Neuron (in vitro differentiated cells): ENCODE measurements at regions not wholly inside any gene's neighbourhood (a gene's known extent, or its start where the extent isn't known, plus 50 kb on each side); places are given as distances from the start of the nearest gene placed in this dataset.

ENCODE experiments used
- H2AFZ ChIP-seq: one replicate; pipeline ENCODE4 v1.6.1; 2013; ENCODE audit warnings: low read depth, mild to moderate bottlenecking, inconsistent platforms, low read length, moderate library complexity
- H3K27me3 ChIP-seq: one replicate; pipeline ENCODE4 v1.6.1; 2013; ENCODE audit warnings: low read length; ENCODE audit not compliant: insufficient read depth
- H3K36me3 ChIP-seq: one replicate; pipeline ENCODE4 v1.6.1; 2013; ENCODE audit warnings: low read length; ENCODE audit not compliant: insufficient read depth
- H3K4me1 ChIP-seq: one replicate; pipeline ENCODE4 v1.6.1; 2013; ENCODE audit warnings: low read length; ENCODE audit not compliant: insufficient read depth
- H3K4me3 ChIP-seq: 2 replicates; pipeline ENCODE4 v1.5.1; 2013; ENCODE audit warnings: mild to moderate bottlenecking, low read length, moderate library complexity
- H3K9me3 ChIP-seq: one replicate; pipeline ENCODE4 v1.6.1; 2013; ENCODE audit warnings: low read length

DNA sequence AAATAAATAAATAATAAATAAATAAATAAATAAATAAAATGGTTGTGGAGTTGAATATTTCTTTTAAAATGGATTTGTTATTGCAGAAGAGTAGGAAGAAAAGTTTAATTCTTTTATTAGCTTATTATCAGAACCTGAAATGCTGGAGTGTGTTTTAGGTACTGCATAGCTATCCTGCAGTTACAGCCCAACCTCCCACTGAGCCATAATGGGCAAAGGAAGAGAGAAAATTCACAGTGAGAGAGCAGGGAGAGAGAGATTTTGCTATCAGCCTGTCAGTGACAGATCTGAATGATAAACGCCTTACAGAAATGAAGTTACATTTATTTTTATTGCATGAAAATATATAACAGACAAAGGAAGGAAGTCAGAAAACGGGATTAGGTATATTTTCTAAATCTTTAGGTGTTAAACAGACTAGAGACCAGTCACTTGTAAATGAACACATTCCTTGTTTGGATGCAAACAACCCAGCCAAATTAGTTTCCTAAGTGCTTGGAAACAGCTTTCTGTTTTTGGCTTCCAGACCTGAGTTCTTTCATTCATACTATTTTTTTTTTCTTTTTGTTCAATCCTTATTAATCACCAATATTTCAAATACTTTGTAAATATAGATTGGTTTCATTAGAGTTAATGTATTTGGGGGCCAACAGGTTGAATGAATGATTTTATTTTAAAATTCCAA is 425.3 kb downstream of the USP25 start:
- no peaks in the 10 kb centered on the region for H3K4me1 ChIP-seq
- no peaks in the 10 kb centered on the region for H3K9me3 ChIP-seq
- no peaks in the 10 kb centered on the region for H3K36me3 ChIP-seq
- H3K27me3 ChIP-seq, result no peaks in the 10 kb centered on the region
- no peak overlapping the region for H2AFZ ChIP-seq
- no peak overlapping the region for H3K4me3 ChIP-seq

DNA sequence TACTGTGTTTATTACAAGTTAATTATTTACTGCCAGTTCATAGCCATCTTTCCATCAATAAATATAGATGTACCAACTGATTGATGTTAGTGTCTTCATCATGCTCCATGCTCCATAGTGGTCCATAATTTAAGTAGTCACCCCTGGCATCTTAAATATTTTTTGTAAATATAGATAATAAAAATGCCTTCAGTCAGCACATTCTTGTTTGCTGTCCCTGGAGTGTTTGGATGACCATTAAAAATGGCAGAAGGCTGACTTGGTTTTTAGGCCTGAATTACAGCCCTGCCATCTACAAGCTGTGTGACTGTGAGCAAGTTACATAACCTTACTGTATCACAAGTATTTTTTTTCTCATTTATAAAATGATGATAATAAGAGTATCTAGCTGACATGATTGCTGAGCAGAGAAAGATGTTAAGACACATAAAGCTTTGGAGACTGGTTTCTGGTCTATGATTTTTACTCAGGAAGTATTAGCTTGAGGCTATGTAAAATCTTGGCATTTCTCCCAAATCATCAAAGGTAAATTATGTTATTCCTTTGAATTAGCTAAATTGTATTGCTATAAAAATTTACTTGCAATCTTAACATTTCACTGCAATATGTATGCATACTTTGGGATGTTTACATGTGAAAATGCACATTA is 427.2 kb downstream of the USP25 start:
- Histone ChIP-seq H3K4me1 (no peaks in the 10 kb centered on the region), H3K9me3 (no peaks in the 10 kb centered on the region), H3K4me3 (no peak overlapping the region), H2AFZ (no peak overlapping the region), H3K27me3 (no peaks in the 10 kb centered on the region), H3K36me3 (no peaks in the 10 kb centered on the region)

DNA sequence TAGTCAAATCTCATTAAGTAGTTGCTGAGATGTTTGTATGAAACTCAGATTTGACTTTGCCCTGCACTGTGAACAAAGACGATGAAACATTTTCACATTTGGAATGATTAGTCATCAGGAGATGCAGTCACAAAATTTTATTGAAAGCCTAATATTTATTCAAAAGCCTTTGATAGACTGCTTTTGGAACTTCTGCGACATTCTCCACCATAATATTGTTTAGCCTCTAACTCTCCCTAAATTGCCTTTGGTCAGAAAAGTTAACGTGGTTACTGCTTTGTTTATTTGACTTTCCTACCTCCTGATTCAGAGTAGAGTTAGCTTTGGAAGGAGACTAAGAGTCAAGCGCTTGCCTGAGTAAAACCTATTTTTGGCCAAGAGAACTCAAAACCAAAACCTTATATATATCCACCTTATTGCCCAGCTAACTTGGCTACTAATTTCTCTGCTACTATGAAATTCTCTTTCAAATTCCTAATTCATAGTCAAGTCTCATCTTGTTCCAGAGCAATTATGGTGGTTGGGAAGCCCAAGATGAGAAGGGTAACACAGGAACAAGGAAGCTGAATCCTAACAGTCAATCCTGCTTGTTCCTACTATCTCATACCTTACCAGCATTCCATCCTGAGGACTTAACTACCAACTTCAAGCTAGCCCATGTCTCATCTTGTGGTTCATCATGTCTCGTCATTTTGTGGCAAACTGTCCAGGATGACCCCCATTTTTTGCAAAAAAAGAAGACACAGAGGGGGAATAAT is 429.6 kb downstream of the USP25 start:
- no peaks in the 10 kb centered on the region for H3K9me3 ChIP-seq
- no peak overlapping the region for H3K4me3 ChIP-seq
- H3K4me1 ChIP-seq, result no peaks in the 10 kb centered on the region
- no peaks in the 10 kb centered on the region for H3K36me3 ChIP-seq
- H2AFZ ChIP-seq, result no peak overlapping the region
- H3K27me3 ChIP-seq, result no peaks in the 10 kb centered on the region

DNA sequence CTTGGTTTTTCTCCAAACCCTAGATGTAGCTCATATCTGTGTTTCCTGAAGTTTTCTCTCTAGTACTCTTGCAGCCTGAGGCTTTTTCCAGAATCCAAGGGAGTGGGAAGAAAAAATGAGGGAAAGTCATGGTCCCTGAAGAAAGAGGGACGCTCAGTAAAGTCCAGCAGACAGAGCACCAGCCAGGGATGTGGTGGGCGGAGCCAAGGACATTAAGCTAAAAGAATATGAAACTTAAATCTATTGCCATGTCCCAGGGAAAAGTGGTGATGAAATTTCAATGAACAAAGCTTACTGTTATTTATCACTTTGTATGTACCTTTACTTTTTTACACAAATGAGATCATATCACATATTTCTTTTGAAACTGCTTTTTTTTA is 430.2 kb downstream of the USP25 start:
- H3K4me3 ChIP-seq, result no peak overlapping the region
- no peaks in the 10 kb centered on the region for H3K4me1 ChIP-seq
- H3K9me3 ChIP-seq, result no peaks in the 10 kb centered on the region
- no peaks in the 10 kb centered on the region for H3K36me3 ChIP-seq
- H2AFZ ChIP-seq, result no peak overlapping the region
- H3K27me3 ChIP-seq, result no peaks in the 10 kb centered on the region

DNA sequence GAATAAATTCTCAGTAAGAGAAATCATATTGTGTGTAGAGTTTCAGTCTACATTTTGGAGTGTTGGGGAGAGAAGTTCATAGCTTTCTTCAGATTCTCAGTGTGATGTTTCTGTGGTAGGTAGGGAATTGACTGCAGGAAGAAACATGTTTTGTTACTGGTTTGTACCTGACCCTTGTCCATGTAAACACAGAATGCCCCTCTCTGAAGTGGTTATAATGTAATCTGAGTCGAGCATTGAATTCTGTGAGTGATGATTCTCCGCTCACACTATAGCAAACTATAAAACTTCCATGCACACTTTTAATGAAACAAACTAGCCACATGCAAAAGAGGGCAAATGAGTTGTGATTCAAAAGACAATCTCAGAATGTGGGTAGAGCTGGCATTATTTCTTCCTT is 433.2 kb downstream of the USP25 start:
- no peak overlapping the region for H2AFZ ChIP-seq
- H3K27me3 ChIP-seq, result no peaks in the 10 kb centered on the region
- no peak overlapping the region for H3K4me3 ChIP-seq

DNA sequence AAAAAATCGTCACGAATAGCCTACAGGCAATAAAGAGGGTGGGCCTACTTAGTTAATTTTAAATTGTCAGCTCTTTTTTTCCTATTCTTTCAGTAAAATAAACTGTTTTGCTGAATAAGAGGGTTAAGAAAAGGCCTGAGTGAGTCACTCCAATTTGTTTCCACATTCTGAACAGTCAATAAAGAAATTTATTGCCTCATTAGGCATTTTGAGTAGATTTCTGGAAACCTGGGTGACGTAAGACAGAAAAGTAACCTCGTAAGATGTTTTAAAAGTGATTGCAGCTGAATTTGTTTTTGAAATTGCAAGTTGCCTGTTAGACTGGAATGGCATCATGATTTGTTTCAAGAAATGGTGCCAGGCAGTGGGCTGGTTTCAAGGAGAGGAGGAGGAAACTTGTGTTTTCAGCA is 439.3 kb downstream of the USP25 start:
- Histone ChIP-seq H3K27me3 (no peaks in the 10 kb centered on the region), H3K4me3 (no peak overlapping the region), H3K36me3 (no peaks in the 10 kb centered on the region), H3K4me1 (peaks cover 2% of the 10 kb centered on the region), H3K9me3 (no peaks in the 10 kb centered on the region), H2AFZ (peak overlapping the region; percentile 36)

More for the DNA sequence above, 433.2 kb downstream of the USP25 start:
- Histone ChIP-seq H3K9me3 (no peaks in the 10 kb centered on the region), H3K4me1 (peaks cover under 1% of the 10 kb centered on the region), H3K36me3 (no peaks in the 10 kb centered on the region)

DNA sequence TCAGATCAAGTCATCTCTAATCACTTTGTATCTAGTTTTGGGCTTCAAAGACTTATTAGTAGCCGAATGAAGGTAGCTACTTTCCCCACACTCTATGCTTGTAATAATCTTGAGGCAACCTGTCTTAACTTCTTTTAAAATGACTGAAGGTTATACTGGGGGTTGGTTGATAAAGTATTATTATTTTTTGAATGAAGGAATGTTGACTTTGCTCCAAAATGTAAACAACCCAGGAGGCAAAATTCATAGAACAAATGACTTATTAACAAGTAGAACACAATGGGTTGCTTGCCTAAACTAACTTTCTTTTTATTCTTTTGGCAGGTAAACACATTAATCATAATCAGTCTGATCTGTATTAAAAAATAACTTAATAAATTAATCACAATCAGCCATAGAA is 440.0 kb downstream of the USP25 start:
- no peak overlapping the region for H2AFZ ChIP-seq
- no peaks in the 10 kb centered on the region for H3K9me3 ChIP-seq
- H3K4me1 ChIP-seq, result peaks cover 2% of the 10 kb centered on the region
- no peaks in the 10 kb centered on the region for H3K36me3 ChIP-seq
- no peaks in the 10 kb centered on the region for H3K27me3 ChIP-seq
- H3K4me3 ChIP-seq, result no peak overlapping the region

DNA sequence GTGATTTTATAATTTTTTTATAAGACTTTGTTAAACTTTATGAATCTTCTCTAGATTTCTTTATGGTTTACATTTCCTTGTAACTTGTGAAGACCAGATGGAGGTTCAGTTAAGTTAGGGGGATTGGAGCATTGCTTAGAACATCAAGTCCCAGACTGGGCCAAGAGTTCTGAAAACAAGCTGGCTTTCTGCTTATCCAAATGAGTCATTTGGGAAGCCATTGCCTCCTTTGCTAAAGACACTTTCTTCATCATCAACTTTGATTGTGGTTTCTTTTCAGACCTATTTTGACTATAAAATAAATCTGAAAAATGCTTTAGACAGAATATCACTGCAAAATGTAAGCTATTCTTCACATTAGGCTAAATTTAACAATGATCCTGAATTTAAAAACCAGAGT is 446.8 kb downstream of the USP25 start:
- no peaks in the 10 kb centered on the region for H3K9me3 ChIP-seq
- peaks cover 12% of the 10 kb centered on the region for H3K4me1 ChIP-seq
- no peak overlapping the region for H3K4me3 ChIP-seq
- H3K36me3 ChIP-seq, result no peaks in the 10 kb centered on the region
- no peaks in the 10 kb centered on the region for H3K27me3 ChIP-seq
- H2AFZ ChIP-seq, result no peak overlapping the region

DNA sequence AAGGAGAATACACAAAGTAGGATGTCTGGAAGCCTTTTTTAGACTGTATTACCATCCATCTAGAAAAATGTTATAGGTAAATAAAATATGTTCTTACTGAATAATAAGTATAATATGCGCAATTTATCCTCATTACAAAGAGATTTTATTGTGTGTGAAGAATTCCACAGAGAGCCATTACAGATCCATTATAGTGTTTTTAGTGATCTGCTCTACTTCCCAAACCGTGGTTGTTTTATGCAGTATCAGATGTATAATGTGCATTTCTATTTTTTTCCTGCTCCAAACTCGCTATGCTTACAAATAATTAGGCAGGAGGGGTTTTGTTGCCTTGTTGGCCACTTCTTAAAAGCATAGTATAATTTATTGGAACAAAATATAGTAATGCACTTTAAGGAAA is 447.8 kb downstream of the USP25 start:
- peaks cover 12% of the 10 kb centered on the region for H3K4me1 ChIP-seq
- no peak overlapping the region for H3K4me3 ChIP-seq
- no peaks in the 10 kb centered on the region for H3K36me3 ChIP-seq
- no peak overlapping the region for H2AFZ ChIP-seq
- H3K27me3 ChIP-seq, result no peaks in the 10 kb centered on the region
- no peaks in the 10 kb centered on the region for H3K9me3 ChIP-seq

DNA sequence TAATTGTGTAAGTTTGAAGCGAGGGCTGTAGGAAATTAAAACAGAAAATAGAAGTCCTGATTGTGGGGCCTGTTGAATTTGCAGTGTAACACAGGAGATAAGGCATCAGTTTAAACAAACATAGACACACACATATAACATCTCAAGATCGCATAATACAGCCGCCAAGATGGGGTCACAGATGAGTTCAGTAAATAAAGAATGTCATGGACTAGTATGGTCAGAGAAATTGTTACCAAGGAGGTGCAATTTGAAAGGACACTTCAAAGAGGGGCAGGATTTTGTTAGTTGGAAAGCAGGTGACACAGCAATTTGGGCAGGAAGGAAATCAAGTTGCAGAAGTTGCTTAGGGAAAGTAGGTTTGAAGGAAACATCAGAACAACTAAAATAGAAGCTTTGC is 450.0 kb downstream of the USP25 start:
- no peaks in the 10 kb centered on the region for H3K27me3 ChIP-seq

DNA sequence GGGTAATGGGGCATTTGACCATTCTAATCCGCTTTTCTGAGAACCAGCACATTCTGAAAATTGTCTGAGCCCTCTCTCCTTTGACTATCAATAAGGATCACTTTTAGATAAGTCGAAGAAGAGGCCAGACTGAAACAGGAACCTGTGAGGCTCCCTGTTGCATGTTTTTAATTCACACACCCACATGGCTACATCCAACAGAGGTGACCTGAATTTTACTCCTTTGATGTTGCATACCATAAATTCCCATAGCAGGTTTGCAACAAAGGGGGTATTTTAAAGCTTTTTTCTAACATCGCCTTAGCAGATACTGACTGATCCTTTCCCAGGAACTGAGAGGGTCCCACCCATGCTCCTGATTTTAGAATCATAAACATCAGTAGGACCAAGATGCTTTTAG is 450.8 kb downstream of the USP25 start:
- H3K36me3 ChIP-seq, result no peaks in the 10 kb centered on the region
- H3K27me3 ChIP-seq, result no peaks in the 10 kb centered on the region
- peaks cover 20% of the 10 kb centered on the region for H3K4me1 ChIP-seq
- H2AFZ ChIP-seq, result no peak overlapping the region
- no peak overlapping the region for H3K4me3 ChIP-seq
- H3K9me3 ChIP-seq, result no peaks in the 10 kb centered on the region

More for the DNA sequence above, 450.0 kb downstream of the USP25 start:
- Histone ChIP-seq H3K4me3 (no peak overlapping the region), H3K4me1 (peaks cover 12% of the 10 kb centered on the region), H2AFZ (no peak overlapping the region), H3K9me3 (no peaks in the 10 kb centered on the region), H3K36me3 (no peaks in the 10 kb centered on the region)

DNA sequence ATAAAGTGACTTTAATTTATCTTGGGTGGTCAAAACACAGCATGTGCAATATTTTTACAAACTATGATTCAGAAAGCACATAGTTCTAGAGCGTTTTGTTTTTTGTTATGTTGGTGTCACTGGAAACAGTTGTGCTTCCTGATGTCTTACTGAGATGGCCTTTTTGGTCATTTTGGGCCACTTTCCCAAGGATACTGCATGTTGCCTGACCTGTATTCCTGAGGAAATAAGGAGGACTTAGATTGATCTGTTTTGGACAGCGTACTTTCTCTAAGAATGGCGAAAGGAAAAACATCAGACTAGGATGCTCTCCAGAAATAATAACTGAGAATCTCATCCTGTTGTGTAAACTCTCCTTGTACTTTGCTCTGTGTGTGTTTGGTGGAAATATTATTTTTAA is 451.2 kb downstream of the USP25 start:
- H3K27me3 ChIP-seq, result no peaks in the 10 kb centered on the region
- no peaks in the 10 kb centered on the region for H3K9me3 ChIP-seq
- H3K4me3 ChIP-seq, result no peak overlapping the region
- no peak overlapping the region for H2AFZ ChIP-seq
- H3K36me3 ChIP-seq, result no peaks in the 10 kb centered on the region
- H3K4me1 ChIP-seq, result peaks cover 25% of the 10 kb centered on the region

DNA sequence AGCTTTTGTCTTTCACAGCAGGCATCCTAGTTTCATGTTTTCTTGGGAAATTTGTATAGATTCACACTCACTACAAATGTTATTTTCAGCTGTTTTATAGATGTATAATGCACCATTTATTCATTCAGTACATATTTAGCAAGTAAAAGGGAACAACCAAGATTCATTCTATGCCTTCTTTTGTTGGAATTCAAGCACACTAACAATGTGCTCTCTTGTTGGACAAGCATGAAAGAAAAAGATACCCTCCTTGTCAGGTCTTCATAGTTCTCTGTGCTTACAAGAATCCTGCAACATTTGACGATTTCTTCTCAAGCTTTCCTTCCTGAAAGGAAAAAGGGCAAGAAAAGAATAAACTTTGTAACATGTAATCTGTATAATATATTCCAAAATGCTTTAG is 456.0 kb downstream of the USP25 start:
- Histone ChIP-seq H3K4me3 (no peak overlapping the region), H2AFZ (no peak overlapping the region), H3K4me1 (peaks cover 16% of the 10 kb centered on the region), H3K27me3 (no peaks in the 10 kb centered on the region), H3K9me3 (peaks cover 4% of the 10 kb centered on the region), H3K36me3 (no peaks in the 10 kb centered on the region)
